ENCODE measurements at regions not wholly inside any gene's neighbourhood (a gene's known extent, or its start where the extent isn't known, plus 50 kb on each side); places are given as distances from the start of the nearest gene placed in this dataset.

DNA sequence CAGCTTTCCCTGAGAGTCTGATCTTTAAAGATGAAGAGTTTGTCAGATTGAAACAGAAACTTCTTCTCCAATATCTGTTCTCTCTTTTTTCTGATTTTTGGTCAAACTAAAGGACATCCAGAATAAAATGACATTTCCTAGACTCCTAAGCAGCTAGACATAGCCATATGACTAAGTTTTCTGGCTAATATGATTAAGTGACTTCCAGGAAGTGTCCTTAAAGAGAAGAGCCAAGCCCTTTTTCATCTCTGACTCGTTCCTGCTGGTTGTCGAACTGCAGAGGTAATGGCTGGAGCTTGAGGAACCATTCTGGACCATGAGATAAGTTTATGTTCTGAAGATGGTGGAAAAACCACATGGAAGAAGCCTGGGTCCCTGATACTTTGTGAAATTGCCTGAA, 546.0 kb downstream of the BCOR start:
- H3K36me3 ChIP-seq (ENCODE audit: insufficient read depth, low read length), result no peaks in the 10 kb centered on the region
- no peak overlapping the region for H3K4me3 ChIP-seq (ENCODE audit: low read length)
- TF ChIP-seq EP300 (conservative IDR thresholded peaks at IDR 0.05; ENCODE audit: poor library complexity, severe bottlenecking) (no peak), EZH2 (IDR thresholded peaks at IDR 0.05; ENCODE audit: borderline replicate concordance, insufficient read depth, low read length, poor library complexity, severe bottlenecking) (no peak), RAD21 (conservative IDR thresholded peaks at IDR 0.05) (no peak), POLR2AphosphoS5 (IDR thresholded peaks at IDR 0.05) (no peak), SMC3 (conservative IDR thresholded peaks at IDR 0.05; ENCODE audit: poor library complexity) (no peak), TAF1 (IDR thresholded peaks at IDR 0.05; ENCODE audit: low read depth) (no peak), MXI1 (conservative IDR thresholded peaks at IDR 0.05; ENCODE audit: poor library complexity, severe bottlenecking) (no peak)
- TF ChIP-seq, protein P1, sequence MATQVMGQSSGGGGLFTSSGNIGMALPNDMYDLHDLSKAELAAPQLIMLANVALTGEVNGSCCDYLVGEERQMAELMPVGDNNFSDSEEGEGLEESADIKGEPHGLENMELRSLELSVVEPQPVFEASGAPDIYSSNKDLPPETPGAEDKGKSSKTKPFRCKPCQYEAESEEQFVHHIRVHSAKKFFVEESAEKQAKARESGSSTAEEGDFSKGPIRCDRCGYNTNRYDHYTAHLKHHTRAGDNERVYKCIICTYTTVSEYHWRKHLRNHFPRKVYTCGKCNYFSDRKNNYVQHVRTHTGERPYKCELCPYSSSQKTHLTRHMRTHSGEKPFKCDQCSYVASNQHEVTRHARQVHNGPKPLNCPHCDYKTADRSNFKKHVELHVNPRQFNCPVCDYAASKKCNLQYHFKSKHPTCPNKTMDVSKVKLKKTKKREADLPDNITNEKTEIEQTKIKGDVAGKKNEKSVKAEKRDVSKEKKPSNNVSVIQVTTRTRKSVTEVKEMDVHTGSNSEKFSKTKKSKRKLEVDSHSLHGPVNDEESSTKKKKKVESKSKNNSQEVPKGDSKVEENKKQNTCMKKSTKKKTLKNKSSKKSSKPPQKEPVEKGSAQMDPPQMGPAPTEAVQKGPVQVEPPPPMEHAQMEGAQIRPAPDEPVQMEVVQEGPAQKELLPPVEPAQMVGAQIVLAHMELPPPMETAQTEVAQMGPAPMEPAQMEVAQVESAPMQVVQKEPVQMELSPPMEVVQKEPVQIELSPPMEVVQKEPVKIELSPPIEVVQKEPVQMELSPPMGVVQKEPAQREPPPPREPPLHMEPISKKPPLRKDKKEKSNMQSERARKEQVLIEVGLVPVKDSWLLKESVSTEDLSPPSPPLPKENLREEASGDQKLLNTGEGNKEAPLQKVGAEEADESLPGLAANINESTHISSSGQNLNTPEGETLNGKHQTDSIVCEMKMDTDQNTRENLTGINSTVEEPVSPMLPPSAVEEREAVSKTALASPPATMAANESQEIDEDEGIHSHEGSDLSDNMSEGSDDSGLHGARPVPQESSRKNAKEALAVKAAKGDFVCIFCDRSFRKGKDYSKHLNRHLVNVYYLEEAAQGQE (IDR thresholded peaks at IDR 0.05; ENCODE audit: borderline replicate concordance), result no peak
- TF ChIP-seq, protein P2, sequence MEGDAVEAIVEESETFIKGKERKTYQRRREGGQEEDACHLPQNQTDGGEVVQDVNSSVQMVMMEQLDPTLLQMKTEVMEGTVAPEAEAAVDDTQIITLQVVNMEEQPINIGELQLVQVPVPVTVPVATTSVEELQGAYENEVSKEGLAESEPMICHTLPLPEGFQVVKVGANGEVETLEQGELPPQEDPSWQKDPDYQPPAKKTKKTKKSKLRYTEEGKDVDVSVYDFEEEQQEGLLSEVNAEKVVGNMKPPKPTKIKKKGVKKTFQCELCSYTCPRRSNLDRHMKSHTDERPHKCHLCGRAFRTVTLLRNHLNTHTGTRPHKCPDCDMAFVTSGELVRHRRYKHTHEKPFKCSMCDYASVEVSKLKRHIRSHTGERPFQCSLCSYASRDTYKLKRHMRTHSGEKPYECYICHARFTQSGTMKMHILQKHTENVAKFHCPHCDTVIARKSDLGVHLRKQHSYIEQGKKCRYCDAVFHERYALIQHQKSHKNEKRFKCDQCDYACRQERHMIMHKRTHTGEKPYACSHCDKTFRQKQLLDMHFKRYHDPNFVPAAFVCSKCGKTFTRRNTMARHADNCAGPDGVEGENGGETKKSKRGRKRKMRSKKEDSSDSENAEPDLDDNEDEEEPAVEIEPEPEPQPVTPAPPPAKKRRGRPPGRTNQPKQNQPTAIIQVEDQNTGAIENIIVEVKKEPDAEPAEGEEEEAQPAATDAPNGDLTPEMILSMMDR (IDR thresholded peaks at IDR 0.05; ENCODE audit: poor library complexity, severe bottlenecking), result no peak
- no peaks in the 10 kb centered on the region for H3K79me2 ChIP-seq (replicated peaks; ENCODE audit: insufficient read depth, low read length)
- H3K27ac ChIP-seq (ENCODE audit: low read length), result no peak overlapping the region
- no peaks in the 10 kb centered on the region for H3F3A ChIP-seq (ENCODE audit: insufficient read depth, low read length, poor library complexity, severe bottlenecking)
- no peaks in the 10 kb centered on the region for H4K20me1 ChIP-seq (ENCODE audit: insufficient read depth)
- no peaks in the 10 kb centered on the region for H3K9me2 ChIP-seq (ENCODE audit: insufficient read depth, low read length)
- H3K9me3 ChIP-seq (ENCODE audit: low read length), result no peaks in the 10 kb centered on the region
- H3K27me3 ChIP-seq (ENCODE audit: insufficient read depth, low read depth, low read length), result no peaks in the 10 kb centered on the region
- H3K4me2 ChIP-seq (ENCODE audit: low read length), result no peak overlapping the region
- no peak overlapping the region for H2AFZ ChIP-seq (ENCODE audit: low read depth, low read length)
- no peak overlapping the region for H3K9ac ChIP-seq (ENCODE audit: low read length)

- H3K4me2 ChIP-seq (ENCODE audit: low read length), result no peak overlapping the region
- H4K20me1 ChIP-seq (ENCODE audit: insufficient read depth), result no peaks in the 10 kb centered on the region
- H3K27ac ChIP-seq (ENCODE audit: low read length), result no peak overlapping the region
These were observed 542.3 kb downstream of the BCOR start for GRCh38 chrX:39555431-39555830.

More at GRCh38 chrX:39555431-39555830, 542.3 kb downstream of the BCOR start:
- Histone ChIP-seq H2AFZ (ENCODE audit: low read depth, low read length) (no peak overlapping the region), H3K27me3 (ENCODE audit: insufficient read depth, low read depth, low read length) (no peaks in the 10 kb centered on the region), H3K9me3 (ENCODE audit: low read length) (no peaks in the 10 kb centered on the region), H3K9ac (ENCODE audit: low read length) (no peak overlapping the region), H3F3A (ENCODE audit: insufficient read depth, low read length, poor library complexity, severe bottlenecking) (no peaks in the 10 kb centered on the region), H3K9me2 (ENCODE audit: insufficient read depth, low read length) (no peaks in the 10 kb centered on the region), H3K36me3 (ENCODE audit: insufficient read depth, low read length) (no peaks in the 10 kb centered on the region), H3K4me3 (ENCODE audit: low read length) (no peak overlapping the region), H3K79me2 (replicated peaks; ENCODE audit: insufficient read depth, low read length) (no peaks in the 10 kb centered on the region)
- TF ChIP-seq, protein P2 (IDR thresholded peaks at IDR 0.05; ENCODE audit: poor library complexity, severe bottlenecking), result no peak
